ENCODE measurements at regions not wholly inside any gene's neighbourhood (a gene's known extent, or its start where the extent isn't known, plus 50 kb on each side); places are given as distances from the start of the nearest gene placed in this dataset.

DNA sequence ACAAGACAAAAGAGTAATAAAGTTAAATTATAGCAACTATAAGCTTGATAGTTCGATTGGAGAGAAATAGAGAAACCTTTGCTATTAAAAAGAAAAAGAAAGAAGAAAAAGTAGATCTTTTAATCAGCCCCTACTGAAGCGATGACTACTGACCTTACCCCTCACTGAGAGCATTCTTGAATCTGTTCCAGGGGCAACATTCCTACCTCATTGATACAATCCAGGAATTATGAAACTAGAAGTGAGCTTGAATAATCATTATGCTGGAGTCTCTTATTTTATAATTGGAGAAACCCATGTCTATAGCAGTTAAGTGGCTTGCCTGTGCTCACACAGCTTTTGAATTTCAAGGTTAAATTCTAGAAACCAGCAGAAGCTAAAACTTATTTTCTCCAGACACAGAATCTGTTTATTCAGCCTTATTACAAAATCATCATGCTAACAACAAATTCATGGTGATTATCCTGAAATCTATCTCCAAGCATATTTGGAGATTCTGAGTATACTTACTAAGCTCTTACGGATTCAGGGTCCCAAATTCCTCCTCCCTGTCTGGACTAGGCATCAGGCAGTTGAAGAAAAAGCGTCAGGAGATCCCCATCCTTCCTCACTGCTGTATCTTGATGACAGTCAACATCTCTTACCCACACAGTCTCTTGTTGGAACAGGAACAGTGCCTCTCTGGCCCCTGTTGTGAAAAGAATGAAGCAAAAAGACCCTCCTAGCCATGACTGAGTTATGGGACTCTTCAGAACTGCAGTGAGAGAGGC is 547.6 kb upstream of the WWC1 start:
- no peaks in the 10 kb centered on the region for H3K36me3 Mint-ChIP-seq
- H3K9me3 Mint-ChIP-seq = no peaks in the 10 kb centered on the region
- no peak overlapping the region for H3K4me3 Mint-ChIP-seq
- peaks cover 1% of the 10 kb centered on the region for H3K27me3 Mint-ChIP-seq
- no peaks in the 10 kb centered on the region for H3K4me1 Mint-ChIP-seq
- no peak overlapping the region for H3K27ac Mint-ChIP-seq

DNA sequence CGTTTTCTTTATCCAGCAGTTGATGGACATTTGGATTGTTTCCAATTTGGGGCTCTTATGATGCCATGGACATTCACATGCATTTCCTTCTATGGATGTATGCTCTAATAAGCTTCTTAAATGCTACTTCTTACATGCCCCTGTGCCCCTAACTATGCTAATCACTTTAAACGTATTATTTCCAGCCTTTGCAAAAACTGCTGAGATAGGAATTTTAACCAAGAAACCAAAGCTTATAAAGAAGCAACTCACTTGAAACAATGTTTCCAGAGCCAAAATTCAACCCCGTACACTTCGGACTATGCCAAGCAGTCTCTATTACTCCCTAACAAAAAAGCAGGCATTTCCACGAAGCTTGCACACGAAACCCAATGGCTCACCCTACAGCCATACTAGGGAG is 545.6 kb upstream of the WWC1 start:
- Mint-ChIP-seq H3K27ac (no peak overlapping the region), H3K36me3 (no peaks in the 10 kb centered on the region), H3K4me1 (no peaks in the 10 kb centered on the region), H3K27me3 (peaks cover 1% of the 10 kb centered on the region), H3K9me3 (no peaks in the 10 kb centered on the region), H3K4me3 (no peak overlapping the region)

DNA sequence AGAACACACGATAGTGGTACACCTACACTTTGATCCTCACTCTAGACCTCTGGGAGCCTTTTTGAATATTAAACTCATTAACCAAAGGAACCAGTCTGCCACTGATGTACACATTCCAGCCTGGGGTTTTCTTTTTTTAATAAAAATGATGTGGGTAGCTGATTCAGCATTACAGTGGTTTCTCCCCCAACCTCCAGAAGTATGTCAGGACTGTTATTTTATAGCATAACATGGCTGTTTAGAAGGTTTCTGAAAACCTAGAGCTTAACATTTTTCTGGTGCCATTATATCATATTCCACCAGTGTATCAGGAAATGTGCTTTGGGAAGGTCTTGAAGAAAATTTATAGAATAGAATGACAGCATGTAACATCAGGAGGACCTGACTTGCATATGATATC is 540.9 kb upstream of the WWC1 start:
- H3K4me3 Mint-ChIP-seq = no peak overlapping the region
- H3K4me1 Mint-ChIP-seq = no peaks in the 10 kb centered on the region
- H3K27me3 Mint-ChIP-seq = peaks cover 2% of the 10 kb centered on the region
- no peak overlapping the region for H3K27ac Mint-ChIP-seq
- H3K36me3 Mint-ChIP-seq = no peaks in the 10 kb centered on the region
- H3K9me3 Mint-ChIP-seq = no peaks in the 10 kb centered on the region

DNA sequence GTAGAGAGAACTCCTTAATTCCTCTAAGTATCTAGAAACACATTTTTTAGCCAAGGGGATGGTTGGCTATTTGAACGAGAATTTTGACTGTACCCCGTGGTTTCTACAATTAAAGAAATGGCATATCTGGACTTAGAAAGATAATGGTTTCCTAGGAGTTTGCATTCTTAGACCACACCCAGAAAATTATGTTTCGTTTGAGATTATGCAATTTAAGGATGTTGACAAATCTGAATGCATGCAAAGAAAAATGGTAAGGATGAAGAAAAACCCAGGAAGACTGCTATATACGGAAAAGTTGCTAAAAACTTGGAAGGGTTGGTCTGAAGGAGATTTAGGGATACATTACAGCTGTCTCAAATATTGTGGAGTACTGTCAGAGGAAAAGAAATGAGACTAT is 538.5 kb upstream of the WWC1 start:
- Mint-ChIP-seq H3K27me3 (peaks cover 2% of the 10 kb centered on the region), H3K4me1 (no peaks in the 10 kb centered on the region), H3K27ac (no peak overlapping the region), H3K36me3 (no peaks in the 10 kb centered on the region), H3K9me3 (no peaks in the 10 kb centered on the region), H3K4me3 (no peak overlapping the region)

DNA sequence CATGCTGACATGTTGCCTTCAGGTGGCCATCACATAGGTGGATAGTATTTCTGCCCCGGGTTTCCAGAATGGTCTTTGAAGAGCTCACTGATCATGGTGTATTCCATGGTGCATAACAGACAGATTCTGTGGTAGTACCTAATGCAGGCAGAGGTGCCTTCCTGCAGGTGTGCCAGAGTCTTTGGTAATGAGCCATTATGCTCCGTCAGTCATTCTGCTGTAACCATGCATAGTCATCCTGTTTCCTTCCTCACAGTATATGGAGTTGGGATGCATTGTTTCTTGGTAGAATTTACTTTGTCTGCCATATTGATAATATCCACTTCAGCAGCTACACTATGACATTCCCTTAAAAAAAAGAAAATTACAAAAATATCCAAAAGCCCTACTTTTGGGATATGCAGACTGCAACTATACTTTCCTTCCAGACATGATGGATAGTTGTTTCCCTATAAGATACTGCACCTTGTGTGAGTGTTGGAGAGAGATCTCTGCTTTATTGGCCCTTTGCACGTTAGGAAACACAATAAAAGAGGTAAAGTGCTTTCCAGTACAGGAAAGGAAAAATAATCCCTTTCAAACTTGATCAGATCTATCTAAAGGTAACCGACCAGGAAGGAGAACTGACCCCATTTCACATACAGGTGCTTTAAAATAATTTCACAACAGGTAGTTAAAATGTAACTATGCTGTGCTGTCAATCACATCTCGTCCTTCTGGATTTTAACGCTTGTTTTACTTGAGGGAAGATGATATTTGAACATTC is 537.5 kb upstream of the WWC1 start:
- Mint-ChIP-seq H3K4me1 (no peaks in the 10 kb centered on the region), H3K9me3 (no peaks in the 10 kb centered on the region), H3K4me3 (no peak overlapping the region), H3K27me3 (peaks cover 2% of the 10 kb centered on the region), H3K27ac (no peak overlapping the region), H3K36me3 (no peaks in the 10 kb centered on the region)

DNA sequence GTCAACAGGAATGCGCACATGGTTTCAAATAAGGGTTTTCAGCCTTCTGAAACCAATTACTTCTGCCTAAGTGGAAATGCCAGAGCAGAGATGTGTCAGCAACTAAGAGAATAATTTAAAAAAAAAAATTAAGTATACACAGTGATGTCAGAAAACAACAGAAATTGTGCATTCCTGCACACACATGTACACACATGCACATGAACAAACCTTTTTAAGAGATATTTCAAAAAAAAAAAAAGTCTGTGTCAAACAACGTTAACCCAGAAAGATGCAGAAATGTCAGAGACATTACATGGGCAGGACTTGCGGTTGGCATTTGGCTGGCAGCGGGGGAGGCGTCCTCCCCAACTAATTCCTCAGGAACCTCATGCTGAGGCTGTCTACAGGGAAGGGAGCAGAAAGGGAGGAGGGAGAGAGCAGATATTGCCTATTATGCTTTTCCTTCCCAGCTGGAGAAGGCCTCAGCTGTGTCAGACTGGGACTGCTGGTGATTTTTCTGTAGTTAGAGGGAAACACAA is 536.9 kb upstream of the WWC1 start:
- no peaks in the 10 kb centered on the region for H3K4me1 Mint-ChIP-seq
- H3K36me3 Mint-ChIP-seq = peaks cover 3% of the 10 kb centered on the region
- H3K4me3 Mint-ChIP-seq = no peak overlapping the region
- no peak overlapping the region for H3K27ac Mint-ChIP-seq
- peaks cover 4% of the 10 kb centered on the region for H3K9me3 Mint-ChIP-seq
- peaks cover 4% of the 10 kb centered on the region for H3K27me3 Mint-ChIP-seq

DNA sequence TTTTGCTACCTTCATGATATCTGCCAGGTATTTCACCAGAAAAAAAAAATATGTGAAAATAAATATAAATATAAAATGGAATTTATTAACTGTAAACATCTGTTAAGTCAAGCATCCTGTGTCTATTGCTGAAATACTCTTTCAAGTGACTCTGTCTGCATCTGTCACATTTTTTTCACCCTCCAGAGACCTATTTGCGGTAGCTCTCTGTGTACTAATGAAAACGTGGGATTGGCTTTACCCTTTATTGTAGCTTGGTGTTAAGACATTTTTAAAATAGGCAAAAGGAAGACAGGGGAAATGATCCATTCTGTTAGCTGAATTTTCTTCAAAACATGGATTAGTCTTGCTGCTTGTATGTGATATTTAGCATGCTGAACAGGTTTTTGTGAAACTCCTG is 536.0 kb upstream of the WWC1 start:
- peaks cover 4% of the 10 kb centered on the region for H3K9me3 Mint-ChIP-seq
- H3K27ac Mint-ChIP-seq = no peak overlapping the region
- H3K36me3 Mint-ChIP-seq = peaks cover 3% of the 10 kb centered on the region
- no peak overlapping the region for H3K4me3 Mint-ChIP-seq
- H3K4me1 Mint-ChIP-seq = no peaks in the 10 kb centered on the region
- H3K27me3 Mint-ChIP-seq = peaks cover 4% of the 10 kb centered on the region

DNA sequence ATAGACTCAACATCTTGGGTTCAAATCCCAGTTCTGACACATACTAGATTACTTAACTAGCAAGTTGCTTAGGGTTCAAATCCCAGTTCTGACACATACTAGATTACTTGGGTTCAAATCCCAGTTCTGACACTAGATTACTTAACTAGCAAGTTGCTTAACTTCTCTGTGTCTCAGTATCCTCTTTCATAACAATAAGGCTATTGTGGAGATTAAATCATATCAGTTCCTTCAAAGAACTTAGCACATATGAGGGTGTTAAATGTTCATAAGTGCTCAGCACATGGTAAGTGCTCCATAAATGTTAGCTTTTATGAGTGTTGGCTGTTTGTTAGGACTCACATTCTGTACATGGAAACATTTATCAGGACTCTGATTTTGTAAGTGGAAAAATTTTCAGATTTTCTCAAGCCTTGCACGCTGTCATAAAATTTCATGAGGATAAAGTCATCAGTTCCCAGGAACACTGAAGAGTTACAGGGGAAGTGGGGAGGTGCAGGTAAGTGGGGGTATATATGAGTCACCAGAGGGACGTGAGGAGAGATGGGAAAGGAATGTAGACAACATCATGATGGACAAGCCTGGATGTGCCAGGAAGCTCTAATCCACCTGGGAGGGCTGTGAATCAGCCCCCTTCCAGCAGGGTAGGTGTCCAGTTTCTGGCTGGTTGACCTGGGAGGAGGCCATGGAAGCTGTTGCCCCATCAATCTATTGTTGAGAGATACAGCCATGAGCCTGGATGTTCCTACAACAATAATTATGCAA is 532.2 kb upstream of the WWC1 start:
- Mint-ChIP-seq H3K36me3 (peaks cover 3% of the 10 kb centered on the region), H3K4me1 (no peaks in the 10 kb centered on the region), H3K4me3 (no peak overlapping the region), H3K27ac (no peak overlapping the region), H3K27me3 (peaks cover 7% of the 10 kb centered on the region), H3K9me3 (peaks cover 14% of the 10 kb centered on the region)

DNA sequence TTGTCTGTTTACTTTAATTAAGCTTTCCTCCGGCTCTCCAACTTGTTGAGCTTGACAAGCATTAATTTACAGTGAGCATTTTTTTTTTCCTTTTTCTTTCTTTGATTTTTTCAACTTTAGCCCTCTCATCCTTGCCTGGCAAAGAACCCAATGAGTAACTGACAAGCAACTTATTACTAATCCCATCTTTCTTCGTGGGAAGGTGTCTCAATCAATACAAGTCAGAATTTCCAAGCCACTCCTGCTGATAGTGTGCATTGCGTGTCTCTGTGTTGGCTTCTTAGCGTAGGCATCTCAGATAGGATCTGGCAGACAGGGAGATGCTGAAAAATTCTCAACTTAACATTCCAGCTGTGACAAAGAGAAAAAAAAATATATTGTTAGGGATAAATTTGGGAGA is 527.7 kb upstream of the WWC1 start:
- Mint-ChIP-seq H3K4me3 (no peak overlapping the region), H3K4me1 (no peaks in the 10 kb centered on the region), H3K27ac (no peak overlapping the region), H3K9me3 (peaks cover 14% of the 10 kb centered on the region), H3K27me3 (peaks cover 7% of the 10 kb centered on the region), H3K36me3 (peaks cover 3% of the 10 kb centered on the region)

DNA sequence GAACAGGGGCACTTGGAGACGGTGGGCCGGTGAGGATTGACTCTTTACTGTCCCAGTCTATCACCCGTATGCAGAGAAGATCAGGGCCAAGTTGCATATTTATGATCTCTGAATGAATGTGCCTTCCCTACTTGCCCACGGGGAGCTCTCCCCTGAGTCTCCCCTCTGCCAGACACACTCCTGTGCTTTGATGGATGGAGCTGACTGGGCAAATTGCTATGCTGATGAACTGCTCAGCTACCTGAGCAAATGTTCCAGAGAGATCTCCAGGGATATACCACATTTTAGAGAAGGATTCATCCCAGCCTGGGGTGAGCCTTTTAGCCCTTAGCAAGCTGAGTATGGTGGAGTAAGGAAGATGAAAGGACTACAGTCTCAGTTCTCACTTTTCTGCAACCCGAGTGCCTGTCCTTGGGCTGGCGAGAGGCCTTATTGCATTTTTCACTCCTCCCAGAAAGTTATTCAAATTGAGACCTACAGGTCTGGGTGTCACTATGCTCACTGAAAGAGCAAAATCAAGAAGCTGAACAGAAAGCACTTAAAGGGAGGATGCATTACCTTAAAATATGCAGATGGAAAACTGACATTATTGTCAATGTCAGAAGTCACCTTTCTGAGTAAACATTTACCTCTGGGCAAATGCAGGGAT is 526.7 kb upstream of the WWC1 start:
- no peaks in the 10 kb centered on the region for H3K4me1 Mint-ChIP-seq
- no peak overlapping the region for H3K4me3 Mint-ChIP-seq
- peaks cover 10% of the 10 kb centered on the region for H3K9me3 Mint-ChIP-seq
- no peaks in the 10 kb centered on the region for H3K36me3 Mint-ChIP-seq
- no peak overlapping the region for H3K27ac Mint-ChIP-seq
- H3K27me3 Mint-ChIP-seq = peaks cover 4% of the 10 kb centered on the region

DNA sequence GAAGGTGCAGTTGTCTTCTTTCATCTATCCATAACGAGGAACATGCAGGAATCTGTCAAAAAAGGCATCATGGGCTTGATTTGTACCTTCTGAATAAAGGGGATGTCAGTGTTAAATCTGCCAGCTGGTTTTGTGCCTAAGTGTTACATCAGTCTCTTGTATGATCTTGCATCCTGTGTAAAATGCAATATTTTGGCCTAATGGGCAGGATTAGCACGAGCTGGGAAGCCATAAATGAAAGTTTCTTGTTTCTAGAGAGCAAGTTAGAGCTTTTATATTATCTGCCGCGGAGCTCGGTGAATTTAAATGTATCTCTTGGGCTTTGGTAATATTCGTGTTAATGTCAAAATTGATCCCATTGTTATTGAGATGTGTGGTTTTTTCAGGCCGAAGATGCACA is 526.1 kb upstream of the WWC1 start:
- Mint-ChIP-seq H3K36me3 (no peaks in the 10 kb centered on the region), H3K27ac (no peak overlapping the region), H3K9me3 (peaks cover 10% of the 10 kb centered on the region), H3K4me3 (no peak overlapping the region), H3K4me1 (no peaks in the 10 kb centered on the region), H3K27me3 (peaks cover 4% of the 10 kb centered on the region)

DNA sequence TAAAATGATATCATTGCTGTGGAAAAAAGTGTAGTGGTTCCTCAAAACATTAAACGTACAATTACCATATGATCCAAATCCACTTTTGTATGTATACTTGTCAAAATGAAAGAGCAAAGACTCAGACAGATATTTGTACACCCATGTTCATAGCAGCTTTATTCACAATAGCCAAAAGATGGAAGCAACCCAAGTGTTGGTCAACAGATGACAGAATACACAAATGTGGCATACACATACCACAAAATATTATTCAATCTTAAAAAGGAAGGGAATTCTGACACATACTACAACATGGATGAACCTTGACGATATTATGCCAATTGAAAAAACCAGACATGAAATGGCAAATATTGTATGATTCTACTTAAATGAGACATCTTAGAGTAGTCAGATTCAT is 524.5 kb upstream of the WWC1 start:
- Mint-ChIP-seq H3K4me3 (no peak overlapping the region), H3K27ac (no peak overlapping the region), H3K9me3 (peaks cover 14% of the 10 kb centered on the region), H3K36me3 (no peaks in the 10 kb centered on the region), H3K4me1 (no peaks in the 10 kb centered on the region), H3K27me3 (peaks cover 2% of the 10 kb centered on the region)

DNA sequence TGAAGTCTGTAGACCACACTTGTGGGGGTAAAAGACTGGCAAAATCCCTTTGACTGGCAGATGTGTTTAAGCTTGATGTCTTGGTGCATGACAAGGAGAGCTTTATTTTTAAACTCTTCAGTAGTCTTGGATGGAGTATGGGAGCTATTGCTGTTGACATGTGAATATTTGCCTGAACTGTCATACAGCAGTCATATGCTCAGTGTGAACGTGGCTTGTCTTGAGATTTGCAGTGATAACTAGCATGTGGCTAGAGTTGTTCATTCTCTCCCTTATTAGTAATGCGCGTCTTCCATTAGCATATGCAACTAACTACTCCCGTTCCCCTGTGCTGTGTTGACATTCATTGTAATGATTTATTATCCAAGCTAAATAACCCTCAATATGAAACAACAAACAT is 523.6 kb upstream of the WWC1 start:
- H3K4me1 Mint-ChIP-seq = no peaks in the 10 kb centered on the region
- H3K4me3 Mint-ChIP-seq = no peak overlapping the region
- H3K36me3 Mint-ChIP-seq = no peaks in the 10 kb centered on the region
- no peaks in the 10 kb centered on the region for H3K27me3 Mint-ChIP-seq
- peaks cover 6% of the 10 kb centered on the region for H3K9me3 Mint-ChIP-seq
- no peak overlapping the region for H3K27ac Mint-ChIP-seq

DNA sequence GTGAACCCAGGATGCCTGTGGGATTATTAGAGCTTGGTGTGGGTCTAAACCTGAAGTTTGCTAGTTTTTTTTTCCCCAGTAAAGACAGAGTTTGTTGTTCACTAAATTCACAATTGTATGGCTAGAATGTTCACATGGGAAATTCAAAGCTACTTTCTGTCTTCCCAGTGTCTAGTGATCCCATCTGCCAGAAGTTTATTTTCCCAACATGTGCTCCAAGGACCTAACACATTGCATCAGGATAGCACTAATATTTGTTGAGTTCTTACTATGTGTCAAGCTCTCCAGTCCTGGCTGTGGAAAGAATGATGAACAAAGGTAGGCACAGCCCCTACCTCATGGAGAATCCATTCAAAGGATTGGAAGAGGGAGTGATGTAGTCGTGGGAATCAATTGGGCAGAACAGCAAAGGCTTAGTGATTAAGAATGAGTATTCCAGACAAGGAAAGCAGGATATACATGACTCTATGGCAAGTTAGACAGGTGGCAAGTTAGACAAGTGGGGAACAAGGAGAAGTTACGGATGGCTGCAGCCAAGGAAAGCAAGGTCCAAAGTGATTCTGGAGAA is 521.5 kb upstream of the WWC1 start:
- Mint-ChIP-seq H3K9me3 (peaks cover 5% of the 10 kb centered on the region), H3K36me3 (no peaks in the 10 kb centered on the region), H3K27me3 (no peaks in the 10 kb centered on the region), H3K27ac (no peak overlapping the region), H3K4me1 (no peaks in the 10 kb centered on the region), H3K4me3 (no peak overlapping the region)

DNA sequence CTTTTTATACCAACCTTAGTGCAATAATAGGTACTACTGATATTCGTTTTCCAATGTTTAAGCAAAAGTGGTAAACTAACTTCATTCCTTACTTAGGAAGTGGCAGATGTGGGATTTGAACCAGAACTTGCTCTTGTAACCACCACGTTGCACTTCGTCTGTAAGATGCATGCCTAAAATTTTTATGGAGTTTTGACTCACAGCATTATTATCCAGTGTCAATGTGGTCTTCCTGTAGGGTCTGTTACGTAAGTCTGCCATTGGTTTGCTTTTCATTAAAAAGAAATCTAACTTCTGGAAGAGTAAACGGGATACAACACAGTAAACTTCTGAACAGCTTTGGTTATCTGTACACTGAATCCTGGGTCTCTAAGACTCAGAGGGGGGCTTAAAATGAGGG is 521.0 kb upstream of the WWC1 start:
- Mint-ChIP-seq H3K4me1 (no peaks in the 10 kb centered on the region), H3K27ac (no peak overlapping the region), H3K4me3 (no peak overlapping the region), H3K36me3 (no peaks in the 10 kb centered on the region), H3K27me3 (no peaks in the 10 kb centered on the region), H3K9me3 (peaks cover 5% of the 10 kb centered on the region)
